Neural cell (in vitro differentiated cells): ENCODE measurements at regions not wholly inside any gene's neighbourhood (a gene's known extent, or its start where the extent isn't known, plus 50 kb on each side); places are given as distances from the start of the nearest gene placed in this dataset.

Experiments
- H2AFZ ChIP-seq: fragments of 200-600, 300-800 bp; sonication (generic), shearing (Covaris generic); 2 replicates; pipeline ENCODE4 v1.6.0; 2014; ENCODE audit warnings: low read depth, mild to moderate bottlenecking, antibody characterized with exemption, low read length, moderate library complexity
- H3F3A ChIP-seq: fragments of 200-600 bp; shearing (Covaris generic); 2 replicates; pipeline ENCODE4 v1.6.1; 2016; ENCODE audit warnings: mild to moderate bottlenecking, moderate library complexity, mixed read lengths, antibody characterized with exemption, low read length; ENCODE audit not compliant: insufficient read depth, poor library complexity, severe bottlenecking
- H3K27ac ChIP-seq: fragments of 200-600, 300-800 bp; sonication (generic), shearing (Covaris generic); 2 replicates; pipeline ENCODE4 v1.5.1; 2014; ENCODE audit warnings: mild to moderate bottlenecking, low read length, moderate library complexity
- H3K27me3 ChIP-seq: fragments of 300-800, 200-600 bp; sonication (generic), shearing (Covaris generic); 2 replicates; pipeline ENCODE4 v1.6.0; 2014; ENCODE audit warnings: mild to moderate bottlenecking, low read depth, low read length, moderate library complexity; ENCODE audit not compliant: insufficient read depth
- H3K36me3 ChIP-seq: fragments of 300-800, 200-600 bp; sonication (generic), shearing (Covaris generic); 2 replicates; pipeline ENCODE4 v1.5.1; 2014; ENCODE audit warnings: mild to moderate bottlenecking, antibody characterized with exemption, low read length, moderate library complexity; ENCODE audit not compliant: insufficient read depth
- H3K4me2 ChIP-seq: fragments of 300-800, 200-600 bp; sonication (generic), shearing (Covaris generic); 2 replicates; pipeline ENCODE4 v1.6.0; 2014; ENCODE audit warnings: mild to moderate bottlenecking, low read length
- H3K4me3 ChIP-seq: fragments of 300-800, 200-600 bp; sonication (generic), shearing (Covaris generic); 2 replicates; pipeline ENCODE4 v1.5.1; 2014; ENCODE audit warnings: mild to moderate bottlenecking, low read length, moderate library complexity
- H3K79me2 ChIP-seq: fragments of 200-600 bp; shearing (Covaris generic); replicated peaks from 2 replicates; pipeline ENCODE4 v1.6.0; 2014; ENCODE audit warnings: mild to moderate bottlenecking, low read length, moderate library complexity; ENCODE audit not compliant: insufficient read depth
- H3K9ac ChIP-seq: fragments of 300-800, 200-600 bp; sonication (generic), shearing (Covaris generic); 2 replicates; pipeline ENCODE4 v1.6.1; 2016; ENCODE audit warnings: mild to moderate bottlenecking, low read length, mixed read lengths
- H3K9me2 ChIP-seq: fragments of 200-600 bp; shearing (Covaris generic); 2 replicates; pipeline ENCODE4 v1.6.1; 2016; ENCODE audit warnings: mild to moderate bottlenecking, low read length, mixed read lengths; ENCODE audit not compliant: insufficient read depth
- H3K9me3 ChIP-seq: fragments of 200-600, 300-800 bp; sonication (generic), shearing (Covaris generic); 2 replicates; pipeline ENCODE4 v1.6.1; 2016; ENCODE audit warnings: mild to moderate bottlenecking, mixed run types, low read length, moderate library complexity, mixed read lengths
- H4K20me1 ChIP-seq: fragments of 200-600 bp; shearing (Covaris generic); 2 replicates; pipeline ENCODE4 v1.6.1; 2016; ENCODE audit warnings: mild to moderate bottlenecking, mixed run types; ENCODE audit not compliant: insufficient read depth
- CTCF ChIP-seq: fragments of 450-650 bp; IDR thresholded peaks from 2 replicates; pipeline ENCODE4 v1.5.1; 2014; ENCODE audit warnings: antibody characterized with exemption, mild to moderate bottlenecking, moderate library complexity; ENCODE audit not compliant: poor library complexity, severe bottlenecking
- EP300 ChIP-seq: fragments of 450-650 bp; conservative IDR thresholded peaks from 2 replicates; pipeline ENCODE4 v1.6.1; 2014; ENCODE audit warnings: antibody characterized with exemption, mild to moderate bottlenecking, moderate library complexity; ENCODE audit not compliant: poor library complexity, severe bottlenecking
- EZH2 ChIP-seq: fragments of 200-600, 300-800 bp; shearing (Covaris generic), sonication (generic); IDR thresholded peaks from 2 replicates; pipeline ENCODE4 v1.6.1; 2014; ENCODE audit warnings: antibody characterized with exemption, low read length, borderline replicate concordance, mild to moderate bottlenecking; ENCODE audit not compliant: insufficient read depth, poor library complexity, severe bottlenecking
- MXI1 ChIP-seq: fragments of 450-650 bp; conservative IDR thresholded peaks from 2 replicates; pipeline ENCODE4 v1.6.1; 2014; ENCODE audit warnings: antibody characterized with exemption, mild to moderate bottlenecking; ENCODE audit not compliant: poor library complexity, severe bottlenecking
- POLR2AphosphoS5 ChIP-seq: IDR thresholded peaks from 2 replicates; pipeline ENCODE4 v1.6.1; 2012
- RAD21 ChIP-seq: fragments of 450-650 bp; conservative IDR thresholded peaks from 2 replicates; pipeline ENCODE4 v1.6.1; 2014; ENCODE audit warnings: antibody characterized with exemption, mild to moderate bottlenecking, moderate library complexity
- REST ChIP-seq: IDR thresholded peaks from 2 replicates; pipeline ENCODE4 v1.6.1; 2012; ENCODE audit warnings: borderline replicate concordance
- SMC3 ChIP-seq: fragments of 450-650 bp; conservative IDR thresholded peaks from 2 replicates; pipeline ENCODE4 v1.6.1; 2014; ENCODE audit warnings: antibody characterized with exemption, mild to moderate bottlenecking, moderate library complexity; ENCODE audit not compliant: poor library complexity
- TAF1 ChIP-seq: IDR thresholded peaks from 2 replicates; pipeline ENCODE4 v1.6.1; 2012; ENCODE audit warnings: low read depth

- H3F3A ChIP-seq: no peaks in the 10 kb centered on the region
- H3K36me3 ChIP-seq: no peaks in the 10 kb centered on the region
- no peaks in the 10 kb centered on the region for H3K9me3 ChIP-seq
- no peaks in the 10 kb centered on the region for H3K27me3 ChIP-seq
- H3K9ac ChIP-seq: no peak overlapping the region
- TF ChIP-seq SMC3 (no peak), EP300 (no peak), TAF1 (no peak), REST (no peak), MXI1 (no peak), CTCF (no peak), RAD21 (no peak), POLR2AphosphoS5 (no peak), EZH2 (no peak)
- no peak overlapping the region for H3K27ac ChIP-seq
- H3K4me2 ChIP-seq: no peak overlapping the region
- H2AFZ ChIP-seq: no peak overlapping the region
- no peaks in the 10 kb centered on the region for H4K20me1 ChIP-seq
- H3K79me2 ChIP-seq: no peaks in the 10 kb centered on the region
- no peaks in the 10 kb centered on the region for H3K9me2 ChIP-seq
- H3K4me3 ChIP-seq: no peak overlapping the region
These were observed 301.6 kb upstream of the ADGRB3 start for GRCh38 chr6:68333442-68333841.

- Histone ChIP-seq H3K9me2 (no peaks in the 10 kb centered on the region), H3K9me3 (no peaks in the 10 kb centered on the region), H3K27me3 (no peaks in the 10 kb centered on the region), H2AFZ (no peak overlapping the region), H3F3A (no peaks in the 10 kb centered on the region), H3K4me2 (no peak overlapping the region), H3K9ac (no peak overlapping the region), H3K79me2 (no peaks in the 10 kb centered on the region), H3K36me3 (no peaks in the 10 kb centered on the region), H4K20me1 (no peaks in the 10 kb centered on the region), H3K4me3 (no peak overlapping the region), H3K27ac (no peak overlapping the region)
- TF ChIP-seq SMC3: no peak
- no peak for TF ChIP-seq REST
- TF ChIP-seq EP300: no peak
- TF ChIP-seq MXI1: no peak
- TF ChIP-seq TAF1: no peak
- TF ChIP-seq POLR2AphosphoS5: no peak
- no peak for TF ChIP-seq EZH2
- TF ChIP-seq RAD21: no peak
- no peak for TF ChIP-seq CTCF
These were observed 306.9 kb upstream of the ADGRB3 start for GRCh38 chr6:68328156-68328555.
